Thyroid gland (tissue), 4 donors: ENCODE measurements at regions not wholly inside any gene's neighbourhood (a gene's known extent, or its start where the extent isn't known, plus 50 kb on each side); places are given as distances from the start of the nearest gene placed in this dataset.

Experiments
- DNase-seq, 2 donors: peaks; one replicate each; pipeline ENCODE4 v3.0.0-alpha.2; 2019
- H3K27ac ChIP-seq, 3 donors: fragments of 200-600 bp; sonication (generic); 1 replicate in 2 of 3; 2 replicates in 1 of 3; pipeline ENCODE4 v1.5.1; 2016 to 2019; ENCODE audit warnings: mild to moderate bottlenecking in 1 of 3, moderate library complexity in 1 of 3
- H3K27me3 ChIP-seq: fragments of 200-600 bp; sonication (generic); one replicate; pipeline ENCODE4 v1.5.1; 2019
- H3K36me3 ChIP-seq, 2 donors: fragments of 200-600 bp; sonication (generic); one replicate each; pipeline ENCODE4 v1.5.1; 2016 to 2019
- H3K4me1 ChIP-seq, 2 donors: fragments of 200-600 bp; sonication (generic); one replicate each; pipeline ENCODE4 v1.5.1; 2017 to 2019
- H3K4me3 ChIP-seq, 3 donors: fragments of 200-600 bp; sonication (generic); replicated peaks in 1 of 3; 1 replicate in 2 of 3; 2 replicates in 1 of 3; pipeline ENCODE4 v1.5.1; 2016; ENCODE audit warnings: mild to moderate bottlenecking in 1 of 3
- H3K9me3 ChIP-seq: fragments of 200-600 bp; sonication (generic); one replicate; pipeline ENCODE4 v1.5.1; 2017
- CTCF ChIP-seq, 6 experiments: fragments of 200-600 bp in 3 of 6; fragments of 450-650 bp in 3 of 6; sonication (generic) in 3 of 6; IDR thresholded peaks; one replicate each; pipeline ENCODE4 v1.5.1; 2016 to 2019; ENCODE audit warnings: antibody characterized with exemption in 6 of 6, mild to moderate bottlenecking in 2 of 6, inconsistent platforms in 1 of 6, moderate library complexity in 1 of 6
- POLR2A ChIP-seq, 2 donors: fragments of 450-650 bp; IDR thresholded peaks; one replicate each; pipeline ENCODE4 v1.6.1; 2017; ENCODE audit warnings: antibody characterized with exemption in 2 of 2, mild to moderate bottlenecking in 2 of 2, moderate library complexity in 1 of 2
- WGBS, 2 donors: methylation state at CpG; one replicate each; pipeline ENCODE4 v1.1.5; 2017; 5-methylcytosine and 5-hydroxymethylcytosine counted together
- intact Hi-C: fragments of 100-400 bp; cut with DNase I; formaldehyde crosslinking; loops from one replicate; pipeline ENCODE4 v1.15.1; 2023

GRCh38 chr12:61553091-61553490 is 707.1 kb upstream of the USP15 start:
- no peak for DNase-seq
- TF ChIP-seq POLR2A (IDR thresholded peaks at IDR 0.05): no peak
- no peak for TF ChIP-seq CTCF (IDR thresholded peaks at IDR 0.05)
- no peaks in the 10 kb centered on the region for H3K9me3 ChIP-seq
- H3K27ac ChIP-seq: no peak overlapping the region
- H3K36me3 ChIP-seq: no peaks in the 10 kb centered on the region
- intact Hi-C loops: no loop called here
- no peaks in the 10 kb centered on the region for H3K27me3 ChIP-seq
- no peaks in the 10 kb centered on the region for H3K4me1 ChIP-seq
- no peak overlapping the region for H3K4me3 ChIP-seq

- WGBS, 2 donors: 77 to 79% methylated on average over 6 of the region's 6 CpGs
Observed at GRCh38 chr12:61554268-61555008, 705.8 kb upstream of the USP15 start.

GRCh38 chr12:61563665-61564450 is 696.3 kb upstream of the USP15 start:
- Histone ChIP-seq H3K4me3 (no peak overlapping the region), H3K27me3 (no peaks in the 10 kb centered on the region), H3K4me1 (no peaks in the 10 kb centered on the region), H3K36me3 (no peaks in the 10 kb centered on the region), H3K9me3 (no peaks in the 10 kb centered on the region), H3K27ac (no peak overlapping the region)
- intact Hi-C loops: no loop called here
- WGBS, 2 donors: 79 to 84% methylated on average over 2 of the region's 2 CpGs
- no peak for TF ChIP-seq POLR2A (IDR thresholded peaks at IDR 0.05)
- TF ChIP-seq CTCF (IDR thresholded peaks at IDR 0.05): no peak
- DNase-seq: no peak

More at GRCh38 chr12:61554268-61555008, 705.8 kb upstream of the USP15 start:
- DNase-seq: no peak
- intact Hi-C loops: no loop called here
- Histone ChIP-seq H3K9me3 (no peaks in the 10 kb centered on the region), H3K36me3 (no peaks in the 10 kb centered on the region), H3K4me1 (no peaks in the 10 kb centered on the region), H3K27me3 (no peaks in the 10 kb centered on the region), H3K4me3 (no peak overlapping the region), H3K27ac (no peak overlapping the region)
- TF ChIP-seq POLR2A (IDR thresholded peaks at IDR 0.05) (no peak), CTCF (IDR thresholded peaks at IDR 0.05) (no peak)

GRCh38 chr12:61564466-61564865 is 695.7 kb upstream of the USP15 start:
- Histone ChIP-seq H3K9me3 (no peaks in the 10 kb centered on the region), H3K27ac (no peak overlapping the region), H3K27me3 (no peaks in the 10 kb centered on the region), H3K4me3 (no peak overlapping the region), H3K36me3 (no peaks in the 10 kb centered on the region), H3K4me1 (no peaks in the 10 kb centered on the region)
- intact Hi-C loops: no loop called here
- WGBS, 2 donors: 50 to 57% methylated on average over 3 of the region's 3 CpGs
- DNase-seq: no peak
- TF ChIP-seq POLR2A (IDR thresholded peaks at IDR 0.05) (no peak), CTCF (IDR thresholded peaks at IDR 0.05) (no peak)

GRCh38 chr12:61566183-61566582 is 694.0 kb upstream of the USP15 start:
- WGBS, 2 donors: 55 to 61% methylated on average over 2 of the region's 2 CpGs
- no peak for DNase-seq
- H3K27me3 ChIP-seq: no peaks in the 10 kb centered on the region
- no peak overlapping the region for H3K4me3 ChIP-seq
- no peaks in the 10 kb centered on the region for H3K36me3 ChIP-seq
- TF ChIP-seq CTCF (IDR thresholded peaks at IDR 0.05): no peak
- TF ChIP-seq POLR2A (IDR thresholded peaks at IDR 0.05): no peak
- H3K4me1 ChIP-seq: no peaks in the 10 kb centered on the region
- intact Hi-C loops: no loop called here
- no peaks in the 10 kb centered on the region for H3K9me3 ChIP-seq
- H3K27ac ChIP-seq: no peak overlapping the region
